NCI-H1694 (cell line): ENCODE measurements at regions not wholly inside any gene's neighbourhood (a gene's known extent, or its start where the extent isn't known, plus 50 kb on each side); places are given as distances from the start of the nearest gene placed in this dataset.
"Not testable (repeated sequence)": the region's sequence is repeated elsewhere in the genome, so short reads cannot be mapped to it uniquely, and the experiment has no call there.

Experiments used
- DNase-seq: peaks from one replicate; lab custom pipeline; 2025; lab: John Stamatoyannopoulos, UW

DNA sequence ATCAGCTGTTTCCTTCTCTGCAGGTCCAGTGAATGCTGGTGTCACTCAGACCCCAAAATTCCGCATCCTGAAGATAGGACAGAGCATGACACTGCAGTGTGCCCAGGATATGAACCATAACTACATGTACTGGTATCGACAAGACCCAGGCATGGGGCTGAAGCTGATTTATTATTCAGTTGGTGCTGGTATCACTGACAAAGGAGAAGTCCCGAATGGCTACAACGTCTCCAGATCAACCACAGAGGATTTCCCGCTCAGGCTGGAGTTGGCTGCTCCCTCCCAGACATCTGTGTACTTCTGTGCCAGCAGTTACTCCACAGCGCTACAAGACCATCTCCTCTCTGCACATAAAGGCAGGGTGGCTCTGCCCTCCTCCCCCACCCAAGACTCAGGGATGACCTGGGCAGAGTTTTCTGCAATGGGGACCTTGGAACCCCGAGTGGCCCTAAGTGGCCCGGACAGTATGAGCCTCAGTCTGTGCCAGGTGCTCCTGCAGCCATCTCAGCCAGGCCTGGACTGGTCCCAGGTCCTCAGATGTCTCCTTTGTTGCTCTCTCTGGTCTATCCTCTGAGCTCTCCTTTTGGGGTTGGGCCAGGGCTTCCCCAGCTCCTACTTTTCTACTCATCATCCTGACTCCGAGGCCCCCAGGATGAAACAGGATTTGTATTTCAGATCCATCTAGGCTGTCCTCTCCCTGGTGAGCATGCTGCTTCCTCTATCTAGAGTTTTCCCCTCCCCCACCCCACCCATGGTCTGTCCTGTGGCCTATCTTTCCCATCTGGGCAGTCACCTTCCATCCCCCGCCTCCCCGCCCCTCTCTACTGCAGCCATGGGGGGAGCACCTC, 212.1 kb upstream of the PRSS58 start:
- DNase-seq: no peak

DNA sequence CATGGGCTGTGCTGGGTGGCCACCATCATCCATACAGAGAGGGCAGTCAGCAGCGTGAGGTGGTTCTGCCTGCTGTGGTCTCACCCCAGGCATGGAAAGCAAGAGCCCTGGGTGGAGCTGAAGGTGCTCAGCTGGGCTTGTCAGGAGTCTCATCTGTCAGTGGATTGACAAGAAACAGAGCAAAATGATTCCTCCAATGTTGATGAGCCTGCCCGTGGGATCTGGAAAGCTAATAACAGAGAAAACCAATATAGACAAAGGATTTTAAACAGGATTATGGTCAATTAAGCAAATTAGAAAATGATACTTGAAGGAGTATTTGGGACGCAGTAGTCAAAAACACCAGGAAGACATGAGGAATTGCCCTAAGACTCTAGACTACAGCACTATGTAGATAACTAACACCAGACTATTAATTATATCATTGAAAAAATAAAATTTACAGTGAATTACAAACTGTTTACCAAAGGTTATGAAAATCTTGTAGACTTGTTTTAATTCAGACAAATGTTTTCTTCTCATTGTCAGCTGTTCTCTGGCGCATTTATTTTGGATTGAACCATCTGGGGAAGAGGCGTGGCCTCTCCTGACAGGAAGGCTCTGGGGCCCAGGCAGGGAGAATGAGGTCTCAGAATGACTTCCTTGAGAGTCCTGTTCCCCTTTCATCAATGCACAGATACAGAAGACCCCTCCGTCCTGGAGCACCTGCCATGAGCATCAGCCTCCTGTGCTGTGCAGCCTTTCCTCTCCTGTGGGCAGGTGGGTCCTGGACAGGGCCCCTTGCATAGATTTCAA, 211.2 kb upstream of the PRSS58 start:
- no peak for DNase-seq

DNA sequence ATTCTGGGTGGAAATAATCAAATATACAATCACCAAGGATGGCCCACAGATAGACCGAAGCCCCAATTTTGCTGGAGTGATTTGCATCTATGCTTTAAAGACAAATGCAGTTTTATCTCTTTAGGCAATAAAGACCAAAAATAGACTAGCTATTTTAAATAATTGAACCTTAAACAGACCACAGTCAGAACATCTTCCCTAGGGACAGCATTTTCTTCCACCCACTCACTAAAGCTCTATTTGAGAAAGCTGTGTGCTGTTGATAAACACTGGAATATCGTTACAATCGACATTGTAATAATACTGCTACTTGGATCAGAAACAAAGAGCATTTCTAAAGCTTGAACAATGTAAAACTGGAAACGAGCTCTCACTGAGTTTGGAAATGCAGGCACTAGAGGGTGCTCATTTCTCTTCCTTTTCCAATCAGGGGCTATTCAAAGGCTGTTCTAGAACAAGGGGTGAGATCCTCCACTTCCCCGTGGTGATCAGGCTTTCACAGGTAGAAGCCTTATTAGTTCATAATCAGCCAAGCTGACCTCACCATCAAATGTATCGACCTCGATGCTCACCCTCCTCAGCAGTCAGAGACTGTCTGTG, 209.3 kb upstream of the PRSS58 start:
- DNase-seq: not testable (repeated sequence)

DNA sequence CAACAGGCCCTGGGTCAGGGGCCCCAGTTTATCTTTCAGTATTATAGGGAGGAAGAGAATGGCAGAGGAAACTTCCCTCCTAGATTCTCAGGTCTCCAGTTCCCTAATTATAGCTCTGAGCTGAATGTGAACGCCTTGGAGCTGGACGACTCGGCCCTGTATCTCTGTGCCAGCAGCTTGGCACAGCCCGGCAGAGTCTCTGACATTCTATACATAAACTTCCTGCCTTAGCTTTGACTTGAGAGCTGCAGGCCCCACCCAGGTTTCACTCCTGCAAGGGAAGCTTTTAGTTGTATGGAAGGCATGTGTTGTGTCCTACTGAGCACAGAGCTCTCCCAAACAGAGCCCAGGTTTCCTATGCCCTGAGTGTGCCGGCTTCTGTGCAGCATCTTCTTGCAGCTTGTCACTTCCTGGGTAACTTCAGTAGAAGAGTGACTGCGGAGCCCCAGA, 205.6 kb upstream of the PRSS58 start:
- no peak for DNase-seq

DNA sequence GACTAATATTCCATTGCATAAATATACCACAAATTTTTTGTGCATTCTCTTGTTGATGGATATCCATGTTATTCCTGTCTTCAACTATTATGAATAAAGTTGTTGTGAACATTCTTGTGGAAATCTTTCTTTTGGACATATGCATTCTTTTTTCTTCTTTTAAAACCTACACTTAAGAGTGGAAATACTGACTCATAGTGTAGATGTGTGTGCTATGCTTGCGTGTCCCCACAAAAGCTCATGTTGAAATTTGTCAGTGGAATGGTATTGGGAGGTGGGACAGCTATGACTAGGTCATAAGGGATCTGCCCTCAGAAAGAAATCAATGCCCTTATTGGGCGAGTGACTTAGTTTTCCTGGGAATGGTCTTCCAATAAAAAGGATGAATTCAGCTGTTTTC, 203.6 kb upstream of the PRSS58 start:
- no peak for DNase-seq

DNA sequence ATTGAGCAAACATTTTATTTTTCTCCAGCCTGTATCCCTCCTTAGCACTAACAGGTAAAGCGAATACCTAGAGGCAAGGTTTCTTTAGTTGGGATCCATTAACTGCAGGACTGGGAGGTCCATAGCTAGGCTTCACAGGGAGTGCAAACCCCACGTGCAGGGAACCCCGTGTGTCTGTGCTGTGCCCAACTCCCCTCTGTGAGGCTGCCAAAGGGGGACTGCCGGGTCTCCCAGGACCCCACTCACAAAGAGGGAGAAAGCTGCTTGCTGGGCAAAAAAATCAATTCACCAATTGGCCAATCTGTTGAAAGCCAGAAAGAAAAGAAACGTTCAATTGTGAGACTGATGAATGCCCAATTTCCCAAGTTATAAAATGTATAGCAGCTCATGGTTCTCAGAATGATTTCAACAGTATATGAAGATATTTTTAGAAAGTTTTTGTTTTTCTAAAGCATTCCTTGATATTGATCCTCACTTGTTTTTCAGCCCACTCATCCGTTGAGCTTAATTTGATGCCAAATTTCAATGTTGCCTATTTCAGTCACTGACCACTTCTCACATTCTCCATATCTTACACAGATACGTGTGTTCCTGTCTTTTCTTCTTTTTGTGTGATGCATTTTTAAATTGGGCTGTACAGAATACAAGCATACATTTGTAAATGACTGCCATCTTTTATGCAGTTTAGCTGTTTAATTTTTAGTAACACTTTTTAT, 202.7 kb upstream of the PRSS58 start:
- no peak for DNase-seq

DNA sequence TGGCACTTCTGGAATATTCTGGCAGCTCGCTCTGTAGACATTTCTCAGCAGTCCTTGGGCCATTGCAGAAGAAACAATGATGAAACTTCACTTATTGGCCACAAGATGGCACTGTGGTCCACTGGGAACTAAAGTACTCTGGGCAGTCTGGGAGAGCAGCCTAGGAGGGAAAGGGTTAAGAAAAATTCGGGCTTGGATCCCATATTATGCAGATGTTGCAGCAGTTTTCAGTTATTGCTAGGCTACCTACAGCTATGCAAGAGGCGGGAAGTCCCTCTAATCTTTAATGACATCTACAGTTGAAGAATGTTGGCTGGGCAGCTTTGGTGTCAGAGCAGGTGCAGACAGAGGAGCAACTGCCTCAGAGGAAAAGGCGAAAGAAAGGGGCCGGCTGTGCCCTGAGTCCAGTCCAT, 201.7 kb upstream of the PRSS58 start:
- peak; percentile 11 for DNase-seq

DNA sequence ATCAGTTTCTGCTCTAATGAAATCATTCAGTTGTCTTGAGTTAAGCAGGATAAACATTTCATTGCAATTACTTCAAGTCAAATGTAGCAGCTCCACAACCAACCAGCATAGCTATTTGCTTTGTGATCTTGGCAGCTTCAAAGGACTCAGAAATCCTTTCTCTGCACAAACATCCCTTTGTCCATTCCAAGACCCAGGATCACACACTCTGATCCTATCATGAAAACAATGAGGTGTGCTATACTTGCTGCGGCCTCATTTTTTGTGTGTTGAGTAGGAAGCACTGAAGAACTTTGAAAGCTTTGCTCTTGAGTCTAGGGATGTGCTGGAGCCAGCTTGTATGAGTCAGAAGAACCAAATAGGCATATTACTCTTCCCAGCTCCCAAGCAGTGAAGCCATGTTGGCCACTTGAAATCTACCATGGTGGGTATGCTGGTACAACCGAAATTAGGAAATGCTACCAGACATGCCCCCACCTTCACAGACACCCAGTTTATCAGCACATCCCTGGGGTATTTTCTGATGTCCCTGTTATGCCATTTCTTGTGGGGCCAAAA, 199.4 kb upstream of the PRSS58 start:
- no peak for DNase-seq

DNA sequence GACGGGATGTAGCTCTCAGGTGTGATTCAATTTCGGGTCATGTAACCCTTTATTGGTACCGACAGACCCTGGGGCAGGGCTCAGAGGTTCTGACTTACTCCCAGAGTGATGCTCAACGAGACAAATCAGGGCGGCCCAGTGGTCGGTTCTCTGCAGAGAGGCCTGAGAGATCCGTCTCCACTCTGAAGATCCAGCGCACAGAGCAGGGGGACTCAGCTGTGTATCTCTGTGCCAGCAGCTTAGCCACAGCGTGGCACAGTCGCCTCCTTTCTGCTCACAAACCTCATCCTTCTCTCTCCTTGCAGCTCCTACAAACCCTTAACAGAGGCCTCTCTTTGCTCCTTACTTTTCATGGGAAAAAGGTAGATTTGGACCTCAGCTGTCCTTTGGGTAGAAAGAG, 197.5 kb upstream of the PRSS58 start:
- no peak for DNase-seq

DNA sequence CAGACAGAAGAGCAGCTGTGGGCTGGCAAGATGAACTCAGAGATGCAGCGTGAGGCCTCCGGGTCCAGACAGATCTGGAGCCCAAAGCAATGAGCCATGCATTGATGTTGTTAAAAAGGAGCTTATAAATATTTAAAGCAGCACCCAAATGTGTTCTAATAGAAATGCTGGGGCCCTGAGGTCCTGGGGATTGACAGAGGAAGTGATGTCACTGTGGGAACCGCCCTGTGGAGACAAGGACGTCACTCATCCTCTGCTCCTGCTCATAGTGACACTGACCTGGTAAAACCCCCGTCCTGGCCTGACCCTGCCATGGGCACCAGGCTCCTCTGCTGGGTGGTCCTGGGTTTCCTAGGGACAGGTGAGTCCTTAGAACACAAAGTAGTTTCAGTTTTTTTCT, 197.0 kb upstream of the PRSS58 start:
- no peak for DNase-seq

DNA sequence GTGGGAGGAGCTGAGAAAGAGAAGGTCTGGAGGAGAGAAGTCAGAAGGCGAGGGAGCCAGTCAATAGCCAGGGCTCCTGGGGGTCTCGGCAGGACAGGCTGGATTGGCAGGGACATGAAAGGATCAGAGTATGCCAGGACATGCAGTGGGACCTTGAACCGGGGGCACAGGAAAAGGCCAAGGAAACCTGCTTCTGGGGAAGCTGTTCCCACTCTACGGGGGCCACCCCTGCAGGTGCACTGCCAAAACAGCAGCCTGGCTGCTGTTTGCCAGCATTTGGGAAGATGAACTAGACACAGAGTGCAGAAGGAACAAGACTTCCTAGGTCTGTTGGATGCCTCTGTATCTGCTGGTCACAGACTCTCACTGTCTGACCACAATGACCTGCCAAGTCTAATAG, 194.9 kb upstream of the PRSS58 start:
- no peak for DNase-seq

DNA sequence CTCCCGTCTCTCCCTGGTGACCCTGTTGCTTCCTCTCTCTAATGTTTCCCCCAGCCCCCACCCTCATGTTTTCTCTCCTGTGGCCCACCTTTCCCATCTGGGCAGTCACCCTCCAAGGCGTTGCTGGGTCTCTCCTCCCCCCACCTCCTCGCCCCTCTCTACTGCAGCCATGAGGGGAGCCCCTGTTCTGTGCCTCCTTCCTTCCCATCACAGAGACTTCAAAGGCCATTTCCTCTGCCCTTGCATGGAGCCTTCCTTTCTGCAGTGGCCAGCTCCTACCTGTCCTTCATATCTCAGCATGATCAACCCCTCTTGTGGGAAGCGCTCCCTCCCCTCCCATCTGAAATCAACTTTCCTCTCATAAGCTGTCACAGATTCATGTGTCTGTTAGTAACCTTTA, 194.0 kb upstream of the PRSS58 start:
- DNase-seq: no peak

DNA sequence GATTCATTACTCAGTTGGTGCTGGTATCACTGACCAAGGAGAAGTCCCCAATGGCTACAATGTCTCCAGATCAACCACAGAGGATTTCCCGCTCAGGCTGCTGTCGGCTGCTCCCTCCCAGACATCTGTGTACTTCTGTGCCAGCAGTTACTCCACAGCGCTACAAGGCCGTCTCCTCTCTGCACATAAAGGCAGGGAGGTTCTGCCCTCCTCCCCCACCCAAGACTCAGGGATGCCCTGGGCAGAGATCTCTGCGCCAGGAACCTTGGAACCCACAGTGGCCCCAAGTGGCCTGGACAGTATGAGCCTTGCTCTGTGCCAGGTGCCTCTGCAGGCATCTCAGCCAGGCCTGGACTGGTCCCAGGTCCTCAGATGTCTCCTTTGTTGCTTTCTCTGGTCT, 193.4 kb upstream of the PRSS58 start:
- no peak for DNase-seq

DNA sequence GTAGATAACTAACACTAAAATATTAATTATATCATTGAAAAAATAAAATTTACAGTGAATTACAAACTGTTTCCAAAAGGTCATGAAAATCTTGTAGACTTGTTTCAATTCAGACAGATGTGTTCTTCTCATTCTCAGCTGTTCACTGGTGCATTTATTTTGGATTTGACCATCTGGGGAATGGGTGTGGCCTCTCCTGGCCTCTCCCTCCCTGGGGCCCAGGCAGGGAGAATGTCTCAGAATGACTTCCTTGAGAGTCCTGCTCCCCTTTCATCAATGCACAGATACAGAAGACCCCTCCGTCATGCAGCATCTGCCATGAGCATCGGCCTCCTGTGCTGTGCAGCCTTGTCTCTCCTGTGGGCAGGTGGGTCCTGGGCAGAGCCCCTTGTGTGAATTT, 192.8 kb upstream of the PRSS58 start:
- no peak for DNase-seq

DNA sequence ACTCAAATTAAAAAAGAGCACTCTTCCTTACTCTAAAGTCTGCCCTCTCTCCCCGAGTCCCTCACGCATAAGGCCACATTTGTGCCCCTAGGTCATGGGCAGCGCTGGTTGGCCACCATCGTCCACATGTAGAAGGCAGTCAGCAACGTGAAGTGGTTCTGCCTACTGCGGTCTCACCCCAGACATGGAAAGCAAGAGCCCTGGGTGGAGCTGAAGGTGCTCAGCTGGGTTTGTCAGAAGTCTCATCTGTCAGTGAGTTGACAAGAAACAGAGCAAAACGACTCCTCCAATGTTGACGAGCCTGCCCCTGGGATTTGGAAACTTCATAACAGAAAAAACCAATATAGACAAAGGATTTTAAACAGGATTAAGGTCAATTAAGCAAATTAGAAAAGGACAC, 192.3 kb upstream of the PRSS58 start:
- no peak for DNase-seq

DNA sequence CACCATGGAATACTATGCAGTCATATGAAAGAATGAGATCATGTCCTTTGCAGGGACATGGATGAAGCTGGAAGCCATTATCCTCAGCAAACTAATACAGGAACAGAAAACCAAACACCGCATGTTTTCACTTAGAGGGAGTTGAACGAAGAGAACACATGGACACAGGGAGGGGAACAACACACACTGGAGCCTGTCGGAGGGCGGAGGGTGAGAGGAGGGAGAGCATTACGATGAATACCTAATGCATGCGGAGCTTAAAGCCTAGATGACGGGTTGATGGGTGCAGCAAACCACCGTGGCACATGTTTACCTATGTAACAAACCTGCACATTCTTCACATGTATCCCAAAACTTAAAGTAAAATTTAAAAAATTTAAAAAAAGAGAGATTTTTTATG, 191.0 kb upstream of the PRSS58 start:
- DNase-seq: not testable (repeated sequence)

DNA sequence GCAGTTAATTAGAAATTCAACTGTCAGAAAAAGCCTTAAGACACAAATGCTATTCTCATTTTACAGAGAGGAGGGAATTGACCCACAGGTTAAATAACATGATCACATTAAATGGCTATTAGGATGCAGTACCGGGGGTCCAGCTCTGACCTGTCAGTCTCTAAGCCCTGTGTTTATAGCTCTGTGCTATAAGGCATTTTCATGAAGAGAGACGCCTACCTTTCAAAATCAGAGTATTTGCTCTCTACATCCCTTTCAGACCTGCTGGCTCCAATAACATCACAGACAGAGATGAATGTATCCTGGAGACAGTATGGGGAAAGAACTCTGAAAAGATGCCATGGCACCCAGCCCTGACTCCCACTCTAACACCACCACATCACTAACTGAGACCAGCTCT, 189.9 kb upstream of the PRSS58 start:
- DNase-seq: no peak

DNA sequence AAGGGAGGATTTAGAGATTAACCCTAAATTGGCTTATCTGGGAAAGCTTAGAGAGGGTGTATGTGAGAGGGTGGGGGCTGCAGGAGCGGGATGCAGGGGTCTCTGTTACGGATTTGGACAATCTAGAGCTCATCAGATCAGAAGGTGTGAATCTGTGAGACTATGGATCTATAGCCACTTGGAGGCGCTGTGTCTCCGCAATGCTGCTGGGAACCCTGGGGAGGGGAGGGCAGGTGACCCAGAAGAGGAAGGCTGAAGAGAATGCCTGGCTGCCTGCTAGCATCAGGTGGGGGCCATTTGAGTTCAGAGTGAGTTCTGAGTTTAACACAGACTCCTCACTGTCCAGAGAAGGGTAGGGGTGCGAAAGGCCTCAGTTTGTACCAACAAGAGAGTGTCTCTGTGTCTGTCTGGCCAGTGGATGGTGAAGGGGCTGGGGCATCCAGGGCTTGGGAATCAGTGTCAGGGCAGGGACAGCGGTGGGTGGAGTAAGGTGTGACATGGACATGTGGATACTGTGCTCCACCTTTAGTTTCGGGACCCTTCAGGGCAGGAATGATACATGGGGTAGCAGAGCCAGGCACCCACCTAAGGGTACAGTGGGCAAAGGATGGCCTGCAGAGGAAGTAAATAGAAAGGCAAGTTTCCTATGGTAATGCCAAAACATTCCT, 187.3 kb upstream of the PRSS58 start:
- DNase-seq: no peak

DNA sequence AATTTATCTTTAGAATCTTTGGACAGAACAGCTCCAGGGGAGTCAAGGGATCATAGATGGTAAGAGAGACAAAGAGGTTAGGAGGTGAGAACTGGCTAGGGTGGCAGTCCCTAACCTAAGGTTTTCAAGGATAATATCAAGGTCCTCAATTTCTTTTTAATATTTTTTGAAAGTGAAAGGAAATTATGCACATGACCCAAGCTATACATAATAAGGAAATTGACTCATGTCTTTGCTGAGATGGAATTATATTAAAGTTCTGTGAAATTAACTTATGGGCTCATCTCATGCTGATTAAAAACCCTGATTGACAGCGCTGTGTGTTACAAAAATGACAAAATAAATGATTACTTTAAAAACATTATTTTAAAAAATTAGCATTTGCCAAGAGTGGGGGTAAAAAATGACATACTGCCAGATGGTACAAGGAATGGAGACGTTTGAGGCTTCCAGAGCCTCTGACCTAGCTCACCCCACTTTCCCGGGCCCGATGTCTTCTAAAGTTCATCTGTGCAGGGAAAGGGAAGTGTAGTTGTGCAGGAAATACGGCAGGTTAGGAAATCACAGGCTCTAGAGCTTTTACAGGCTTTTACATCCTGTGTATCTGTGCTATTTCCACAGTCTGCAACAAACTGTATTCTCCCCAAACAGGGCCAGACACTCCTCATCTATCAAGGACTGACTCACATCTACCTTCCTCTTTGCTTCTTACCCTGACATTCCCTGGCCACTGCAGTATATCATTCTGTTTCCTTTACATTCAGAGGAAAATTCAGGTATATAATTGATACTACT, 185.6 kb upstream of the PRSS58 start:
- no peak for DNase-seq

DNA sequence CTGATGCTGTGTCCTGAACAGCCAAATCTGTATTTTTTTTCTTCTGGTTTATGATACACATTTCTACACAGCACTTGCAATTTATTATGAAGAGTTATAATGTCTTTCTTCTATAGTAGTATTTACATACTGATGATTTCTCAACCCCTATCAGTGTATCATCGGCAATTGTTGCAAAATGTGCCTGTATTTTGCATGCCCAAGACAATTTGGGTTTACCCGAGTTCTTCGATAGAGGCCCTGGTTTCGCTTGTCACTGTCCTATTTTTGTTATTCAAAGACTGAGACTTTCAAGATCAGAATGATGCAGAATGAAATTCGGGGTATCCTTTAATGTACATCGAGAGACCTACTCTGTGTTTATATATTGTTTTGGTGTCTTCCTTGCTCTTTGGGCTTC, 184.5 kb upstream of the PRSS58 start:
- no peak for DNase-seq
